ENCODE measurements at regions not wholly inside any gene's neighbourhood (a gene's known extent, or its start where the extent isn't known, plus 50 kb on each side); places are given as distances from the start of the nearest gene placed in this dataset.

- H3K4me3 ChIP-seq (ENCODE audit: low read depth, poor library complexity, severe bottlenecking), result no peak overlapping the region
- TF ChIP-seq, protein P1, sequence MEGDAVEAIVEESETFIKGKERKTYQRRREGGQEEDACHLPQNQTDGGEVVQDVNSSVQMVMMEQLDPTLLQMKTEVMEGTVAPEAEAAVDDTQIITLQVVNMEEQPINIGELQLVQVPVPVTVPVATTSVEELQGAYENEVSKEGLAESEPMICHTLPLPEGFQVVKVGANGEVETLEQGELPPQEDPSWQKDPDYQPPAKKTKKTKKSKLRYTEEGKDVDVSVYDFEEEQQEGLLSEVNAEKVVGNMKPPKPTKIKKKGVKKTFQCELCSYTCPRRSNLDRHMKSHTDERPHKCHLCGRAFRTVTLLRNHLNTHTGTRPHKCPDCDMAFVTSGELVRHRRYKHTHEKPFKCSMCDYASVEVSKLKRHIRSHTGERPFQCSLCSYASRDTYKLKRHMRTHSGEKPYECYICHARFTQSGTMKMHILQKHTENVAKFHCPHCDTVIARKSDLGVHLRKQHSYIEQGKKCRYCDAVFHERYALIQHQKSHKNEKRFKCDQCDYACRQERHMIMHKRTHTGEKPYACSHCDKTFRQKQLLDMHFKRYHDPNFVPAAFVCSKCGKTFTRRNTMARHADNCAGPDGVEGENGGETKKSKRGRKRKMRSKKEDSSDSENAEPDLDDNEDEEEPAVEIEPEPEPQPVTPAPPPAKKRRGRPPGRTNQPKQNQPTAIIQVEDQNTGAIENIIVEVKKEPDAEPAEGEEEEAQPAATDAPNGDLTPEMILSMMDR (IDR thresholded peaks at IDR 0.05), result no peak
- TF ChIP-seq POLR2A (IDR thresholded peaks at IDR 0.05), result no peak
- DNase-seq (ENCODE audit: low spot score in 2 of 2), result no peak
- WGBS, 2 donors, result 48 to 61% methylated on average over 6 of the region's 6 CpGs
- intact Hi-C loops (cut with DNase I; ENCODE audit: low total_unique reads), result no loop called here
These were observed 82.3 kb downstream of the ARL4C start for GRCh38 chr2:234414596-234414995.

- TF ChIP-seq POLR2A (IDR thresholded peaks at IDR 0.05), result no peak
- TF ChIP-seq, protein P1 (IDR thresholded peaks at IDR 0.05), result no peak
- intact Hi-C loops (cut with DNase I; ENCODE audit: low total_unique reads), result no loop called here
- no peak overlapping the region for H3K4me3 ChIP-seq (ENCODE audit: low read depth, poor library complexity, severe bottlenecking)
- 9 to 27% methylated on average over 7 of the region's 7 CpGs for WGBS, 2 donors
- peak in 1 of 2 donors; percentile 48 for DNase-seq (ENCODE audit: low spot score in 2 of 2)
These were observed 84.2 kb downstream of the ARL4C start for GRCh38 chr2:234412726-234413125.

GRCh38 chr2:234411793-234412192 is 85.1 kb downstream of the ARL4C start:
- TF ChIP-seq POLR2A (IDR thresholded peaks at IDR 0.05), result no peak
- TF ChIP-seq, protein P1 (IDR thresholded peaks at IDR 0.05), result no peak
- no peak for DNase-seq (ENCODE audit: low spot score in 2 of 2)
- intact Hi-C loops (cut with DNase I; ENCODE audit: low total_unique reads), result no loop called here
- H3K4me3 ChIP-seq (ENCODE audit: low read depth, poor library complexity, severe bottlenecking), result no peak overlapping the region
- WGBS, 2 donors, result 85 to 91% methylated on average over 4 of the region's 4 CpGs

DNA sequence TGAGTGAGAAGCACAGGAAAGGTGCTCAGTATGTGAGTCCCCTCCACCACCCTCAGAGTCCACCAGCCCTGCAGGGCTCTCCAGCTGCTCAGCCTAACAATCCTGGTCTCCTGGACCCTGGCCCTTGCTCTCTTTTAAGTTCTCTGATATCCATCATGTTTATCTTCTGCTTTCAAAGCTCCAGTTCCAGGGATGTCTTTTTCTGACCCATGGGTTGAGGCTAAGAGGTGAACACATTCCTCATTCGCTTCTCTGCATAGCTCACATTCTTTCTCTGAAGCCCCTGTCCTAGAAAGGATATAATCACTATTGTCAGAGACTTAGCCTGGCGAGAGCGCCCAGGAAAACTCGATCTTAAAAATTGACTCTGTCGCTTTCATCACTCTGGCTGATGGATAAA is 86.4 kb downstream of the ARL4C start:
- WGBS, 2 donors, result 87 to 90% methylated on average over 5 of the region's 5 CpGs
- no peak overlapping the region for H3K4me3 ChIP-seq (ENCODE audit: low read depth, poor library complexity, severe bottlenecking)
- intact Hi-C loops (cut with DNase I; ENCODE audit: low total_unique reads), result no loop called here
- DNase-seq (ENCODE audit: low spot score in 2 of 2), result no peak
- TF ChIP-seq, protein P1 (IDR thresholded peaks at IDR 0.05), result no peak

GRCh38 chr2:234409590-234409989 is 87.3 kb downstream of the ARL4C start:
- DNase-seq (ENCODE audit: low spot score in 2 of 2), result no peak
- intact Hi-C loops (cut with DNase I; ENCODE audit: low total_unique reads), result no loop called here
- no peak overlapping the region for H3K4me3 ChIP-seq (ENCODE audit: low read depth, poor library complexity, severe bottlenecking)
- 96% methylated on average over 8 of the region's 8 CpGs for WGBS, 2 donors
- no peak for TF ChIP-seq POLR2A (IDR thresholded peaks at IDR 0.05)
- TF ChIP-seq, protein P1 (IDR thresholded peaks at IDR 0.05), result no peak

GRCh38 chr2:234406085-234406484 is 90.8 kb downstream of the ARL4C start:
- whole genome bisulfite sequencing, 2 donors, result 89 to 91% methylated on average over 9 of the region's 9 CpGs
- no peak for TF ChIP-seq POLR2A (IDR thresholded peaks at IDR 0.05)
- TF ChIP-seq, protein P1 (IDR thresholded peaks at IDR 0.05), result no peak
- DNase-seq (ENCODE audit: low spot score in 2 of 2), result no peak
- H3K4me3 ChIP-seq (ENCODE audit: low read depth, poor library complexity, severe bottlenecking), result no peak overlapping the region
- intact Hi-C loops (cut with DNase I; ENCODE audit: low total_unique reads), result no loop called here

All from lower leg skin (tissue), 4 donors.